ENCODE measurements at regions not wholly inside any gene's neighbourhood (a gene's known extent, or its start where the extent isn't known, plus 50 kb on each side); places are given as distances from the start of the nearest gene placed in this dataset.

GRCh38 chr19:29381353-29382203 lies 144.2 kb upstream of the VSTM2B start:
- Histone ChIP-seq H3K27ac (no peak overlapping the region), H3K4me1 (replicated peaks in 1 of 2) (peaks cover 48 to 50% of the 10 kb centered on the region in 2 donors), H3K4me3 (no peak overlapping the region)
- WGBS, 10 experiments = 20 to 76% (median 69%) methylated on average over 1 to 13 of the region's 17 CpGs; no CpG with 5 or more reads in 4 of the 10 experiments
- in situ Hi-C loops (cut with MboI; ENCODE audit: low pct_unique_long_range_greater_than_20kb in 2 of 9, low sequenced_read_pairs in 9 of 9, unreplicated experiment in 9 of 9) = no loop called here
- ATAC-seq (replicated peaks in 6 of 8) = no peak

GRCh38 chr19:29383696-29384095 lies 142.1 kb upstream of the VSTM2B start:
- in situ Hi-C loops (cut with MboI; ENCODE audit: low pct_unique_long_range_greater_than_20kb in 2 of 9, low sequenced_read_pairs in 9 of 9, unreplicated experiment in 9 of 9) = no loop called here

GRCh38 chr19:29384656-29385055 lies 141.1 kb upstream of the VSTM2B start:
- no peak overlapping the region for H3K4me3 ChIP-seq
- peak in 7 of 8 experiments; percentile 9 to 69 (median 31) for ATAC-seq (replicated peaks in 6 of 8)
- 0 to 92% (median 45%) methylated on average over 1 to 6 of the region's 8 CpGs; no CpG with 5 or more reads in 4 of the 10 experiments for WGBS, 10 experiments
- in situ Hi-C loops (cut with MboI; ENCODE audit: low pct_unique_long_range_greater_than_20kb in 2 of 9, low sequenced_read_pairs in 9 of 9, unreplicated experiment in 9 of 9) = no loop called here
- H3K27ac ChIP-seq = no peak overlapping the region
- peaks cover 31 to 43% of the 10 kb centered on the region in 2 donors for H3K4me1 ChIP-seq (replicated peaks in 1 of 2)

More at GRCh38 chr19:29383696-29384095, 142.1 kb upstream of the VSTM2B start:
- ATAC-seq (replicated peaks in 6 of 8) = no peak
- Histone ChIP-seq H3K27ac (no peak overlapping the region), H3K4me1 (replicated peaks in 1 of 2) (peaks cover 41 to 45% of the 10 kb centered on the region in 2 donors), H3K4me3 (no peak overlapping the region)
- WGBS, 10 experiments = 60 to 100% (median 83%) methylated on average over 1 to 3 of the region's 6 CpGs; no CpG with 5 or more reads in 1 of the 10 experiments

- in situ Hi-C loops (cut with MboI; ENCODE audit: low pct_unique_long_range_greater_than_20kb in 2 of 9, low sequenced_read_pairs in 9 of 9, unreplicated experiment in 9 of 9) = no loop called here
- 5 to 100% (median 48%) methylated on average over 1 to 9 of the region's 13 CpGs; no CpG with 5 or more reads in 2 of the 10 experiments for WGBS, 10 experiments
- peaks cover 25 to 39% of the 10 kb centered on the region in 2 donors for H3K4me1 ChIP-seq (replicated peaks in 1 of 2)
- ATAC-seq (replicated peaks in 6 of 8) = no peak
- H3K27ac ChIP-seq = no peak overlapping the region
- no peak overlapping the region for H3K4me3 ChIP-seq
Observed at GRCh38 chr19:29385191-29385795, 140.5 kb upstream of the VSTM2B start.

GRCh38 chr19:29386970-29387369 lies 138.8 kb upstream of the VSTM2B start:
- Histone ChIP-seq H3K27ac (no peak overlapping the region), H3K4me3 (no peak overlapping the region), H3K4me1 (replicated peaks in 1 of 2) (peaks cover 21 to 31% of the 10 kb centered on the region in 2 donors)
- ATAC-seq (replicated peaks in 6 of 8) = peak in 1 of 8 experiments; percentile 61
- in situ Hi-C loops (cut with MboI; ENCODE audit: low pct_unique_long_range_greater_than_20kb in 2 of 9, low sequenced_read_pairs in 9 of 9, unreplicated experiment in 9 of 9) = no loop called here
- 50 to 96% (median 73%) methylated on average over 1 to 5 of the region's 5 CpGs; no CpG with 5 or more reads in 4 of the 10 experiments for WGBS, 10 experiments

GRCh38 chr19:29387586-29387985 lies 138.2 kb upstream of the VSTM2B start:
- WGBS, 10 experiments = 33 to 90% (median 84%) methylated on average over 2 to 5 of the region's 13 CpGs; no CpG with 5 or more reads in 6 of the 10 experiments
- in situ Hi-C loops (cut with MboI; ENCODE audit: low pct_unique_long_range_greater_than_20kb in 2 of 9, low sequenced_read_pairs in 9 of 9, unreplicated experiment in 9 of 9) = no loop called here
- Histone ChIP-seq H3K4me3 (no peak overlapping the region), H3K27ac (no peak overlapping the region), H3K4me1 (replicated peaks in 1 of 2) (peaks cover 15 to 25% of the 10 kb centered on the region in 2 donors)
- ATAC-seq (replicated peaks in 6 of 8) = peak in 2 of 8 experiments; percentile 3 to 25

- ATAC-seq (replicated peaks in 6 of 8) = peak in 1 of 8 experiments; percentile 4
- Histone ChIP-seq H3K27ac (no peak overlapping the region), H3K4me1 (replicated peaks in 1 of 2) (peaks cover 13 to 20% of the 10 kb centered on the region in 2 donors), H3K4me3 (no peak overlapping the region)
- WGBS, 10 experiments = 0 to 76% (median 50%) methylated on average over 1 to 3 of the region's 3 CpGs; no CpG with 5 or more reads in 4 of the 10 experiments
- in situ Hi-C loops (cut with MboI; ENCODE audit: low pct_unique_long_range_greater_than_20kb in 2 of 9, low sequenced_read_pairs in 9 of 9, unreplicated experiment in 9 of 9) = no loop called here
Observed at GRCh38 chr19:29389495-29389894, 136.3 kb upstream of the VSTM2B start.

GRCh38 chr19:29390742-29391141 lies 135.1 kb upstream of the VSTM2B start:
- Histone ChIP-seq H3K4me1 (replicated peaks in 1 of 2) (peaks cover 26% of the 10 kb centered on the region in 2 donors), H3K4me3 (no peak overlapping the region), H3K27ac (no peak overlapping the region)
- in situ Hi-C loops (cut with MboI; ENCODE audit: low pct_unique_long_range_greater_than_20kb in 2 of 9, low sequenced_read_pairs in 9 of 9, unreplicated experiment in 9 of 9) = no loop called here
- ATAC-seq (replicated peaks in 6 of 8) = no peak

GRCh38 chr19:29393915-29394460 lies 131.8 kb upstream of the VSTM2B start:
- ATAC-seq (replicated peaks in 6 of 8) = peak in 6 of 8 experiments; percentile 33 to 82 (median 74)
- no peak overlapping the region for H3K27ac ChIP-seq
- in situ Hi-C loops (cut with MboI; ENCODE audit: low pct_unique_long_range_greater_than_20kb in 2 of 9, low sequenced_read_pairs in 9 of 9, unreplicated experiment in 9 of 9) = no loop called here
- peaks cover 36 to 41% of the 10 kb centered on the region in 2 donors for H3K4me1 ChIP-seq (replicated peaks in 1 of 2)
- no peak overlapping the region for H3K4me3 ChIP-seq
- 0 to 67% (median 34%) methylated on average over 1 to 5 of the region's 7 CpGs; no CpG with 5 or more reads in 2 of the 10 experiments for WGBS, 10 experiments

GRCh38 chr19:29395111-29395733 lies 130.6 kb upstream of the VSTM2B start:
- Histone ChIP-seq H3K4me1 (replicated peaks in 1 of 2) (peaks cover 45 to 48% of the 10 kb centered on the region in 2 donors), H3K4me3 (no peak overlapping the region), H3K27ac (peak overlapping the region in 1 of 2 donors; percentile 62)
- peak in 5 of 8 experiments; percentile 57 to 82 (median 65) for ATAC-seq (replicated peaks in 6 of 8)
- 0 to 67% (median 35%) methylated on average over 2 to 9 of the region's 13 CpGs; no CpG with 5 or more reads in 3 of the 10 experiments for WGBS, 10 experiments
- in situ Hi-C loops (cut with MboI; ENCODE audit: low pct_unique_long_range_greater_than_20kb in 2 of 9, low sequenced_read_pairs in 9 of 9, unreplicated experiment in 9 of 9) = no loop called here

GRCh38 chr19:29395734-29396414 lies 129.9 kb upstream of the VSTM2B start:
- Histone ChIP-seq H3K4me3 (no peak overlapping the region), H3K27ac (peak overlapping the region in 1 of 2 donors; percentile 30), H3K4me1 (replicated peaks in 1 of 2) (peaks cover 45 to 51% of the 10 kb centered on the region in 2 donors)
- peak in 2 of 8 experiments; percentile 4 to 8 for ATAC-seq (replicated peaks in 6 of 8)
- WGBS, 10 experiments = 100% methylated on average over 1 of the region's 4 CpGs; no CpG with 5 or more reads in 7 of the 10 experiments
- in situ Hi-C loops (cut with MboI; ENCODE audit: low pct_unique_long_range_greater_than_20kb in 2 of 9, low sequenced_read_pairs in 9 of 9, unreplicated experiment in 9 of 9) = no loop called here

GRCh38 chr19:29396925-29397324 lies 128.9 kb upstream of the VSTM2B start:
- peaks cover 51 to 57% of the 10 kb centered on the region in 2 donors for H3K4me1 ChIP-seq (replicated peaks in 1 of 2)
- no peak overlapping the region for H3K4me3 ChIP-seq
- no peak overlapping the region for H3K27ac ChIP-seq
- in situ Hi-C loops (cut with MboI; ENCODE audit: low pct_unique_long_range_greater_than_20kb in 2 of 9, low sequenced_read_pairs in 9 of 9, unreplicated experiment in 9 of 9) = no loop called here
- WGBS, 10 experiments = 0% methylated on average over 1 of the region's 2 CpGs; no CpG with 5 or more reads in 8 of the 10 experiments
- no peak for ATAC-seq (replicated peaks in 6 of 8)

Measured in motor neuron (in vitro differentiated cells).